Stimulated activated CD4-positive, alpha-beta T cell treated with anti-CD3 and anti-CD28 coated beads, Interleukin-1b, Interleukin-23, amount 100 ng/mL, for 24 hours (primary cell): ENCODE measurements at regions not wholly inside any gene's neighbourhood (a gene's known extent, or its start where the extent isn't known, plus 50 kb on each side); places are given as distances from the start of the nearest gene placed in this dataset.

Experiments
- DNase-seq, 4 experiments: peaks; one replicate each; pipeline ENCODE4 v3.0.0-alpha.2; 2020; ENCODE audit warnings: low read depth in 4 of 4, low spot score in 1 of 4

- DNase-seq, result no peak
Measured at GRCh38 chr7:47148536-47149207, 433.2 kb downstream of the TNS3 start.

- no peak for DNase-seq
Measured at GRCh38 chr7:47147213-47147631, 434.7 kb downstream of the TNS3 start.

GRCh38 chr7:47145982-47146381 lies 435.9 kb downstream of the TNS3 start:
- DNase-seq, result no peak

GRCh38 chr7:47145186-47145725 lies 436.7 kb downstream of the TNS3 start:
- no peak for DNase-seq

- no peak for DNase-seq
Measured at GRCh38 chr7:47143339-47143738, 438.6 kb downstream of the TNS3 start.

- no peak for DNase-seq
Measured at GRCh38 chr7:47142867-47143175, 439.1 kb downstream of the TNS3 start.

GRCh38 chr7:47142169-47142866 lies 439.6 kb downstream of the TNS3 start:
- DNase-seq, result no peak

- DNase-seq, result no peak
Measured at GRCh38 chr7:47132471-47132870, 449.4 kb downstream of the TNS3 start.

GRCh38 chr7:47128700-47129099 lies 453.2 kb downstream of the TNS3 start:
- DNase-seq, result no peak

GRCh38 chr7:47125529-47125928 lies 456.4 kb downstream of the TNS3 start:
- DNase-seq, result no peak

GRCh38 chr7:47119261-47119865 lies 462.5 kb downstream of the TNS3 start:
- DNase-seq, result no peak

- no peak for DNase-seq
Measured at GRCh38 chr7:47104206-47104549, 477.7 kb downstream of the TNS3 start.

- DNase-seq, result no peak
Measured at GRCh38 chr7:47103498-47104205, 478.3 kb downstream of the TNS3 start.

- no peak for DNase-seq
Measured at GRCh38 chr7:47102331-47102841, 479.5 kb downstream of the TNS3 start.

- no peak for DNase-seq
Measured at GRCh38 chr7:47100817-47101435, 481.0 kb downstream of the TNS3 start.

GRCh38 chr7:47100148-47100816 lies 481.6 kb downstream of the TNS3 start:
- DNase-seq, result no peak

- no peak for DNase-seq
Measured at GRCh38 chr7:47097431-47097830, 484.5 kb downstream of the TNS3 start.

GRCh38 chr7:47095946-47096345 lies 486.0 kb downstream of the TNS3 start:
- no peak for DNase-seq

- DNase-seq, result no peak
Measured at GRCh38 chr7:47094462-47094861, 487.4 kb downstream of the TNS3 start.
